Liver (tissue), 8 donors: ENCODE measurements at regions not wholly inside any gene's neighbourhood (a gene's known extent, or its start where the extent isn't known, plus 50 kb on each side); places are given as distances from the start of the nearest gene placed in this dataset.

Experiments used
- DNase-seq: peaks from one replicate; pipeline ENCODE4 v3.0.0-alpha.2; 2017; ENCODE audit warnings: low spot score
- H3K27ac ChIP-seq, 2 donors: one replicate each; pipeline ENCODE4 v1.7.0; 2013; ENCODE audit warnings: inconsistent platforms in 2 of 2, low read length in 2 of 2, control low read depth in 1 of 2, low read depth in 1 of 2, mild to moderate bottlenecking in 1 of 2
- H3K27me3 ChIP-seq, 4 donors: one replicate each; pipeline versions ENCODE4 v1.6.1 to v1.7.0; 2013; ENCODE audit warnings: low read length in 3 of 4, inconsistent platforms in 1 of 4, mild to moderate bottlenecking in 1 of 4, moderate library complexity in 1 of 4; ENCODE audit not compliant: control insufficient read depth in 4 of 4, insufficient read depth in 4 of 4
- H3K36me3 ChIP-seq, 4 donors: one replicate each; pipeline versions ENCODE4 v1.6.1 to v1.7.0; 2013; ENCODE audit warnings: low read length in 3 of 4, mild to moderate bottlenecking in 3 of 4, low read depth in 1 of 4, moderate library complexity in 1 of 4; ENCODE audit not compliant: control insufficient read depth in 4 of 4, insufficient read depth in 3 of 4
- H3K4me1 ChIP-seq, 4 donors: one replicate each; pipeline versions ENCODE4 v1.6.1 to v1.7.0; 2013; ENCODE audit warnings: low read length in 3 of 4, mild to moderate bottlenecking in 3 of 4, moderate library complexity in 1 of 4; ENCODE audit not compliant: control insufficient read depth in 4 of 4, insufficient read depth in 4 of 4
- H3K4me3 ChIP-seq, 3 donors: one replicate each; pipeline versions ENCODE4 v1.6.1 to v1.7.0; 2013; ENCODE audit warnings: low read length in 3 of 3, control low read depth in 1 of 3, low read depth in 1 of 3, mild to moderate bottlenecking in 1 of 3
- H3K9ac ChIP-seq, 2 donors: one replicate each; pipeline ENCODE4 v1.7.0; 2013; ENCODE audit warnings: low read length in 2 of 2, mild to moderate bottlenecking in 2 of 2, moderate library complexity in 2 of 2, control low read depth in 1 of 2, low read depth in 1 of 2
- H3K9me3 ChIP-seq, 4 donors: one replicate each; pipeline versions ENCODE4 v1.6.1 to v1.7.0; 2013; ENCODE audit warnings: low read length in 3 of 4; ENCODE audit not compliant: control insufficient read depth in 4 of 4
- EGR1 ChIP-seq, 2 donors: IDR thresholded peaks; 2 replicates each; pipeline ENCODE4 v1.6.1; 2016 to 2018; ENCODE audit warnings: antibody characterized with exemption in 2 of 2, low read depth in 2 of 2
- FOXA1 ChIP-seq: IDR thresholded peaks from 2 replicates; pipeline ENCODE4 v1.6.1; 2016; ENCODE audit warnings: antibody characterized with exemption
- FOXA2 ChIP-seq: IDR thresholded peaks from 2 replicates; pipeline ENCODE4 v1.6.1; 2016; ENCODE audit warnings: antibody characterized with exemption
- GABPA ChIP-seq, 2 donors: IDR thresholded peaks in 1 of 2; conservative IDR thresholded peaks in 1 of 2; 2 replicates each; pipeline ENCODE4 v1.6.1; 2016; ENCODE audit warnings: antibody characterized with exemption in 2 of 2, mild to moderate bottlenecking in 1 of 2, moderate library complexity in 1 of 2
- HNF4G ChIP-seq: IDR thresholded peaks from 2 replicates; pipeline ENCODE4 v1.6.1; 2016; ENCODE audit warnings: antibody characterized with exemption
- JUND ChIP-seq, 2 donors: IDR thresholded peaks; 2 replicates each; pipeline ENCODE4 v1.6.1; 2016; ENCODE audit warnings: antibody characterized with exemption in 2 of 2
- RAD21 ChIP-seq, 2 donors: IDR thresholded peaks; 2 replicates each; pipeline ENCODE4 v1.6.1; 2016; ENCODE audit warnings: antibody characterized with exemption in 2 of 2, mild to moderate bottlenecking in 2 of 2
- SP1 ChIP-seq: IDR thresholded peaks from 2 replicates; pipeline ENCODE4 v1.6.1; 2018; ENCODE audit warnings: antibody characterized with exemption, mild to moderate bottlenecking
- YY1 ChIP-seq: IDR thresholded peaks from 2 replicates; pipeline ENCODE4 v1.6.1; 2016; ENCODE audit warnings: antibody characterized with exemption, mild to moderate bottlenecking
- ZBTB33 ChIP-seq: IDR thresholded peaks from 2 replicates; pipeline ENCODE4 v1.6.1; 2016; ENCODE audit warnings: antibody characterized with exemption
- WGBS: extraction: QIAGEN DNeasy Blood & Tissue Kit; methylation state at CpG from one replicate; pipeline ENCODE4 v1.1.7; 2013; 5-methylcytosine and 5-hydroxymethylcytosine counted together
- TF ChIP-seq, protein P1 (sequence below): IDR thresholded peaks from 2 replicates; pipeline ENCODE4 v1.6.1; 2016; ENCODE audit warnings: antibody characterized with exemption
- TF ChIP-seq, protein P2 (sequence below): fragments of 150-350 bp; IDR thresholded peaks from 2 replicates; pipeline ENCODE4 v1.5.1; 2017; ENCODE audit warnings: improper control_type of control experiment, low read depth, low read length; ENCODE audit not compliant: missing input control
- donor health status: healthy.
- donor health status: healthy.
- donor health status: healthy.
- donor health status: healthy.
- donor health status: healthy.

DNA sequence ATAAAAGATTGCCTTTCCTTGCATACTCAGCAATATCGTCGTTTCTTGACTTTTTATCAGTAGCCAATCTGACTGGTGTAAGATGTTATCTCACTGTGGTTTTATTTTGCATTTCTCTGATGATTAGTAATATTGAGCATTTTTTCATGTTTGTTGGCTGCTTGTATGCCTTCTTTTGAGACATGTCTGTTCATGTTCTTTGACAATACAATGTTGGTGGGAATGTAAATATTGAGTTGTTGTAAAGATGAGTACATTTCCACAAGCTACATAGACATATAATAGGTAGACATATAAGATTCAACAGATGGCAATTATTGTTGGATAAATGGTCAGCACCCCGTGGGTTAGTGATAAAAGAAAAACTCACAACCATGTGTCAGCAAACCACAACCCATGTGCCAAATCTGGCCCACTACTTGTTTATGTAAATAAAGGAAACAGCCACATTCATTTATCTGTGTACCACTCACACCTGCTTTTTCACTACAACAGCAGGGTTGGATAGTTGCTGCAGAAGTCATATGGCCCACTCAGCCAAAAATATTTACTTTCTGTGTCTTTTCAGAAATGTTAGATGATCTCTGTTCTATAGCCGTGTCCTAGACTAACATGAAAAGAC lies 153.1 kb upstream of the VCX start:
- Histone ChIP-seq H3K4me3 (no peak overlapping the region), H3K27me3 (no peaks in the 10 kb centered on the region), H3K4me1 (no peaks in the 10 kb centered on the region), H3K36me3 (no peaks in the 10 kb centered on the region), H3K27ac (no peak overlapping the region), H3K9ac (no peak overlapping the region), H3K9me3 (no peaks in the 10 kb centered on the region)
- WGBS: 71% methylated on average over 4 of the region's 4 CpGs
- DNase-seq: no peak
- no peak for TF ChIP-seq FOXA2

DNA sequence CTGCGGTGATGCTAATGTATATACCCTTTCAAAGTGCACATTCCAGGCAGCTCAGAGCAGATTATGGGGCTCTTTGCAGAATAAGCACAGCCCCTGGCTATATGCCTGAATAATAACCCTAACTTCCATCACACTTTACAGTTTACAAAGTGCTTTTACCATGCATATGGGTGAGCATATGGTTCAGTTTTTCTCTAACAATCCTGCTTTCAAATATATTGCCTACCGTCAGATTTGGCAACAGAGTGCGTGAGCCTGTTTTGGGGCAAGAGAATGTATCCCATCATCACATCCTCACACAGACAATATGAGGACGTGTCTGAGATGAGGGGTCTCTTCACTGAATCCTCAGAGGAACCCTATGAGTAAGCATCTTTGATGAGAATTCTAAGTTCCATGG lies 162.8 kb upstream of the VCX start:
- Histone ChIP-seq H3K9ac (no peak overlapping the region), H3K4me3 (no peak overlapping the region), H3K9me3 (no peaks in the 10 kb centered on the region), H3K27ac (no peak overlapping the region), H3K36me3 (no peaks in the 10 kb centered on the region), H3K4me1 (no peaks in the 10 kb centered on the region), H3K27me3 (no peaks in the 10 kb centered on the region)
- 86% methylated on average over 4 of the region's 4 CpGs for WGBS
- TF ChIP-seq RAD21 (IDR thresholded peaks at IDR 0.05): no peak
- TF ChIP-seq, protein P1, sequence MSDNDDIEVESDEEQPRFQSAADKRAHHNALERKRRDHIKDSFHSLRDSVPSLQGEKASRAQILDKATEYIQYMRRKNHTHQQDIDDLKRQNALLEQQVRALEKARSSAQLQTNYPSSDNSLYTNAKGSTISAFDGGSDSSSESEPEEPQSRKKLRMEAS: no peak
- TF ChIP-seq, protein P2, sequence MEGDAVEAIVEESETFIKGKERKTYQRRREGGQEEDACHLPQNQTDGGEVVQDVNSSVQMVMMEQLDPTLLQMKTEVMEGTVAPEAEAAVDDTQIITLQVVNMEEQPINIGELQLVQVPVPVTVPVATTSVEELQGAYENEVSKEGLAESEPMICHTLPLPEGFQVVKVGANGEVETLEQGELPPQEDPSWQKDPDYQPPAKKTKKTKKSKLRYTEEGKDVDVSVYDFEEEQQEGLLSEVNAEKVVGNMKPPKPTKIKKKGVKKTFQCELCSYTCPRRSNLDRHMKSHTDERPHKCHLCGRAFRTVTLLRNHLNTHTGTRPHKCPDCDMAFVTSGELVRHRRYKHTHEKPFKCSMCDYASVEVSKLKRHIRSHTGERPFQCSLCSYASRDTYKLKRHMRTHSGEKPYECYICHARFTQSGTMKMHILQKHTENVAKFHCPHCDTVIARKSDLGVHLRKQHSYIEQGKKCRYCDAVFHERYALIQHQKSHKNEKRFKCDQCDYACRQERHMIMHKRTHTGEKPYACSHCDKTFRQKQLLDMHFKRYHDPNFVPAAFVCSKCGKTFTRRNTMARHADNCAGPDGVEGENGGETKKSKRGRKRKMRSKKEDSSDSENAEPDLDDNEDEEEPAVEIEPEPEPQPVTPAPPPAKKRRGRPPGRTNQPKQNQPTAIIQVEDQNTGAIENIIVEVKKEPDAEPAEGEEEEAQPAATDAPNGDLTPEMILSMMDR: no peak
- no peak for TF ChIP-seq SP1
- no peak for TF ChIP-seq FOXA2
- DNase-seq: no peak

DNA sequence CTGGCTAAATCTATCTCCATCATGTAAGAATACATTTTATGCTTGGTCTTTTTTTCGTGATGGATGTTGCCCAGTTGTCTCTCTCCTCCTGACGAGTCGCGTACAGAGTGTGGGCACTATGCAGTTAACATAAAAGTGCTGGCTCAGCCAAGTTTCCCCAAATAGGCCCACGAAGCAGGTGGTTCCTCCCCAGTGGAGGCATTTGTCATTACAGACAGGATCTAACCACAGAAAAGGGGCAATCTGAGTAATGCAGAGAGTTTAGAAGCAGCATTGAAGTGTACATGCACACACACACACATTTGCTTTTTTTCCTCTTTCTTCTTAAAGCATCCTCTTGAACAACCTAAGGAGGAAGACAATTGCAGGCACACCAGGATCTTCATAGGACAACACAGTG lies 188.7 kb upstream of the VCX start:
- H3K9ac ChIP-seq: no peak overlapping the region
- H3K27ac ChIP-seq: no peak overlapping the region
- 68% methylated on average over 5 of the region's 5 CpGs for WGBS
- no peaks in the 10 kb centered on the region for H3K27me3 ChIP-seq
- H3K4me1 ChIP-seq: no peaks in the 10 kb centered on the region
- no peak overlapping the region for H3K4me3 ChIP-seq
- TF ChIP-seq RAD21 (IDR thresholded peaks at IDR 0.05) (no peak), ZBTB33 (no peak), HNF4G (no peak), FOXA2 (no peak), EGR1 (IDR thresholded peaks at IDR 0.05; ENCODE audit: low read depth in 2 of 2) (no peak), GABPA (IDR thresholded peaks at IDR 0.05 in 1 of 2, conservative IDR thresholded peaks at IDR 0.05 in 1 of 2) (no peak), YY1 (no peak), JUND (IDR thresholded peaks at IDR 0.05) (no peak), SP1 (no peak), FOXA1 (no peak)
- TF ChIP-seq, protein P1: no peak
- no peaks in the 10 kb centered on the region for H3K36me3 ChIP-seq
- DNase-seq: no peak
- peaks cover 0 to 22% (median 8%) of the 10 kb centered on the region in 4 donors for H3K9me3 ChIP-seq
